HepG2 (cell line): ENCODE measurements at regions not wholly inside any gene's neighbourhood (a gene's known extent, or its start where the extent isn't known, plus 50 kb on each side); places are given as distances from the start of the nearest gene placed in this dataset.

ENCODE experiments used
- ATAC-seq: fragments of 200-7000 bp; cut with Tn5 transposase; 3 replicates; pipeline ENCODE4 v1.9.1; 2020; ENCODE audit warnings: mild to moderate bottlenecking, moderate library complexity
- BruUV-seq: library from RNA; stranded (reverse); fragments of 400-500 nt; replicated peaks from 2 replicates; lab custom pipeline; 2021; lab: Mats Ljungman, UMichigan
- CTCF ChIA-PET: fragments of 300-600 bp; formaldehyde crosslinking; extraction: SDS; loops from one replicate; lab custom pipeline; 2021; ENCODE audit warnings: low total read pairs, inconsistent platforms, low intra/inter-chr PET ratio; lab: Yijun Ruan, JAX
- POLR2A ChIA-PET: fragments of 350-600 bp; sonication (Branson Sonifier 250); formaldehyde crosslinking; loops from one replicate; lab custom pipeline; 2020; ENCODE audit warnings: antibody characterized with exemption, inconsistent platforms; lab: Yijun Ruan, JAX
- DNase-seq: peaks from one replicate; pipeline ENCODE4 v3.0.0-alpha.2; 2015; ENCODE audit warnings: low spot score
- FAIRE-seq: peaks from 3 replicates; lab custom pipeline; 2011; peaks lifted over from hg19 to GRCh38; lab: Jason Lieb, UNC
- H2AFZ ChIP-seq: one replicate; pipeline ENCODE4 v1.6.1; 2011; ENCODE audit warnings: low read length, inconsistent platforms
- H3K27ac ChIP-seq: fragments of 300-600 bp; 3 replicates; pipeline ENCODE4 v1.8.0; 2011; ENCODE audit warnings: mixed run types, mild to moderate bottlenecking, mixed read lengths, low read length, inconsistent platforms; ENCODE audit not compliant: insufficient read depth; ENCODE audit errors: extremely low read length
- H3K27me3 ChIP-seq, 2 experiments: fragments of 200-600 bp in 1 of 2; 2 replicates in 1 of 2; 3 replicates in 1 of 2; pipeline versions ENCODE4 v1.6.0 to v1.8.0; 2011; ENCODE audit warnings: low read length in 2 of 2, mild to moderate bottlenecking in 2 of 2, moderate library complexity in 2 of 2, inconsistent platforms in 1 of 2; ENCODE audit not compliant: insufficient read depth in 2 of 2, control insufficient read depth in 1 of 2
- H3K36me3 ChIP-seq, 2 experiments: fragments of 200-600 bp in 1 of 2; replicated peaks in 1 of 2; 2 replicates in 1 of 2; 3 replicates in 1 of 2; pipeline versions ENCODE4 v1.5.1 to v1.8.0; 2011; ENCODE audit warnings: low read length in 2 of 2, inconsistent platforms in 1 of 2; ENCODE audit not compliant: insufficient read depth in 2 of 2, control insufficient read depth in 1 of 2
- H3K4me1 ChIP-seq: 2 replicates; pipeline ENCODE4 v1.5.1; 2012; ENCODE audit warnings: low read length, inconsistent platforms; ENCODE audit not compliant: insufficient read depth
- H3K4me2 ChIP-seq: 2 replicates; pipeline ENCODE4 v1.6.0; 2011; ENCODE audit warnings: low read depth, low read length, inconsistent platforms
- H3K4me3 ChIP-seq, 3 experiments: fragments of 200-600 bp in 1 of 3; sonication (generic), shearing (Covaris generic) in 1 of 3; replicated peaks in 1 of 3; 2 replicates each; pipeline ENCODE4 v1.5.1; 2011 to 2016; ENCODE audit warnings: low read length in 3 of 3, inconsistent platforms in 2 of 3, low read depth in 2 of 3, mild to moderate bottlenecking in 2 of 3, control low read depth in 1 of 3, mixed read lengths in 1 of 3; ENCODE audit not compliant: insufficient read depth in 1 of 3
- H3K79me2 ChIP-seq: one replicate; pipeline ENCODE4 v1.6.1; 2011; ENCODE audit warnings: low read length, inconsistent platforms; ENCODE audit not compliant: insufficient read depth
- H3K9ac ChIP-seq: 2 replicates; pipeline ENCODE4 v1.6.0; 2011; ENCODE audit warnings: mild to moderate bottlenecking, low read depth, low read length, inconsistent platforms; ENCODE audit not compliant: insufficient read depth
- H3K9me3 ChIP-seq: 2 replicates; pipeline ENCODE4 v1.5.1; 2012; ENCODE audit warnings: mild to moderate bottlenecking, low read length
- H4K20me1 ChIP-seq: 2 replicates; pipeline ENCODE4 v1.6.0; 2011; ENCODE audit warnings: inconsistent platforms, mild to moderate bottlenecking, low read length, moderate library complexity; ENCODE audit not compliant: insufficient read depth
- CEBPB ChIP-seq: IDR thresholded peaks from 2 replicates; pipeline ENCODE4 v1.6.1; 2011; ENCODE audit warnings: low read depth, low read length, improper control_type of control experiment, borderline replicate concordance
- HBP1 ChIP-seq: IDR thresholded peaks from 2 replicates; pipeline ENCODE4 v1.6.1; 2016; ENCODE audit warnings: low read depth, control low read depth
- KDM3A ChIP-seq: IDR thresholded peaks from 2 replicates; pipeline ENCODE4 v1.6.1; 2018; ENCODE audit warnings: low read depth, missing compliant biosample characterization
- LRRFIP1 ChIP-seq: sonication (generic); formaldehyde crosslinking; conservative IDR thresholded peaks from 2 replicates; pipeline ENCODE4 v1.4.0; 2020; ENCODE audit warnings: missing genetic modification reagents
- MED1 ChIP-seq: sonication (generic); formaldehyde crosslinking; IDR thresholded peaks from 2 replicates; pipeline ENCODE4 v1.4.0; 2020; ENCODE audit warnings: missing genetic modification reagents
- NFE2L2 ChIP-seq: fragments of 150-350 bp; IDR thresholded peaks from 2 replicates; pipeline ENCODE4 v1.6.1; 2014; ENCODE audit warnings: low read length
- NR3C1 ChIP-seq: sonication (generic); formaldehyde crosslinking; IDR thresholded peaks from 2 replicates; pipeline ENCODE4 v1.4.0; 2020; ENCODE audit warnings: missing genetic modification reagents
- RFX1 ChIP-seq: fragments of 450-650 bp; IDR thresholded peaks from 2 replicates; pipeline ENCODE4 v1.6.1; 2017
- RNF219 ChIP-seq: sonication (generic); formaldehyde crosslinking; IDR thresholded peaks from 2 replicates; pipeline ENCODE4 v1.5.0; 2020; ENCODE audit warnings: mild to moderate bottlenecking, missing genetic modification reagents
- SNRNP70 ChIP-seq: fragments of 200-400 bp; formaldehyde crosslinking; IDR thresholded peaks from 2 replicates; pipeline ENCODE4 v1.6.1; 2017; ENCODE audit warnings: mild to moderate bottlenecking, low read depth, low read length, moderate library complexity
- ZBTB37 ChIP-seq: sonication (generic); formaldehyde crosslinking; IDR thresholded peaks from 2 replicates; pipeline ENCODE4 v1.4.0; 2020; ENCODE audit warnings: mild to moderate bottlenecking, missing genetic modification reagents
- ZBTB43 ChIP-seq: sonication (generic); formaldehyde crosslinking; conservative IDR thresholded peaks from 2 replicates; pipeline ENCODE4 v1.4.0; 2020; ENCODE audit warnings: missing genetic modification reagents
- ZNF414 ChIP-seq: sonication (generic); formaldehyde crosslinking; IDR thresholded peaks from 2 replicates; pipeline ENCODE4 v1.5.0; 2020; ENCODE audit warnings: missing genetic modification reagents
- ZNF510 ChIP-seq: sonication (generic); formaldehyde crosslinking; IDR thresholded peaks from 2 replicates; pipeline ENCODE4 v1.4.0; 2020; ENCODE audit warnings: low read depth, mild to moderate bottlenecking, missing genetic modification reagents
- ZNF530 ChIP-seq: sonication (generic); formaldehyde crosslinking; IDR thresholded peaks from 2 replicates; pipeline ENCODE4 v1.5.0; 2020; ENCODE audit warnings: low read depth, mild to moderate bottlenecking, missing genetic modification reagents
- ZNF567 ChIP-seq: sonication (generic); formaldehyde crosslinking; IDR thresholded peaks from 2 replicates; pipeline ENCODE4 v1.8.1; 2023; ENCODE audit warnings: mild to moderate bottlenecking, missing genetic modification reagents, borderline replicate concordance
- ZNF652 ChIP-seq: IDR thresholded peaks from 2 replicates; pipeline ENCODE4 v1.6.1; 2016; ENCODE audit warnings: low read depth, borderline replicate concordance
- WGBS: methylation state at CpG from one replicate; pipeline ENCODE4 v1.1.6; 2017; ENCODE audit warnings: low lambda C conversion rate; 5-methylcytosine and 5-hydroxymethylcytosine counted together
- in situ Hi-C: cut with HindIII; loops from 2 replicates; pipeline ENCODE4 v1.10.0; 2017; ENCODE audit warnings: low pct_unique_long_range_greater_than_20kb; ENCODE audit not compliant: extremely low pct_ligation_motif_present
- intact Hi-C: fragments of 100-400 bp; cut with micrococcal nuclease; formaldehyde crosslinking; loops from one replicate; pipeline ENCODE4 v1.10.0; 2022; ENCODE audit not compliant: unreplicated experiment

- no peaks in the 10 kb centered on the region for H3K79me2 ChIP-seq
- H3K27me3 ChIP-seq = no peaks in the 10 kb centered on the region
- no peak overlapping the region for H3K9ac ChIP-seq
- intact Hi-C loops (no loop called here), in situ Hi-C loops (no loop called here)
- no peak overlapping the region for H3K4me3 ChIP-seq
- 8% methylated on average over 4 of the region's 4 CpGs for WGBS
- no peaks in the 10 kb centered on the region for H3K36me3 ChIP-seq
- ATAC-seq (no peak), DNase-seq (no peak), FAIRE-seq (no peak)
- TF ChIP-seq RFX1 (no peak), ZNF530 (no peak), MED1 (CRISPR knock-in tag) (no peak), NR3C1 (CRISPR knock-in tag) (no peak), ZNF567 (CRISPR knock-in tag) (no peak), ZBTB37 (CRISPR knock-in tag) (no peak), ZNF510 (CRISPR knock-in tag) (no peak), NFE2L2 (no peak), HBP1 (CRISPR knock-in tag) (no peak), ZNF414 (CRISPR knock-in tag) (no peak), RNF219 (CRISPR knock-in tag) (no peak), ZBTB43 (CRISPR knock-in tag) (no peak), CEBPB (no peak), KDM3A (CRISPR knock-in tag) (no peak), SNRNP70 (no peak), ZNF652 (CRISPR knock-in tag) (no peak), LRRFIP1 (CRISPR knock-in tag) (no peak)
- no peaks in the 10 kb centered on the region for H4K20me1 ChIP-seq
- no peak overlapping the region for H2AFZ ChIP-seq
- H3K4me1 ChIP-seq = no peaks in the 10 kb centered on the region
- no peak overlapping the region for H3K4me2 ChIP-seq
- POLR2A ChIA-PET = no interaction called here
- no peaks in the 10 kb centered on the region for H3K9me3 ChIP-seq
- no TSS peak for BruUV-seq
- H3K27ac ChIP-seq = no peak overlapping the region
- CTCF ChIA-PET = no interaction called here
Measured at GRCh38 chr12:92488735-92489134, 214.1 kb upstream of the PLEKHG7 start.
